HEK293 (cell line): ENCODE measurements at regions not wholly inside any gene's neighbourhood (a gene's known extent, or its start where the extent isn't known, plus 50 kb on each side); places are given as distances from the start of the nearest gene placed in this dataset.

Experiments used
- CTCF ChIA-PET: fragments of 350-600 bp; formaldehyde crosslinking; extraction: SDS; loops from one replicate; lab custom pipeline; 2021; ENCODE audit warnings: antibody characterized with exemption; lab: Yijun Ruan, JAX
- POLR2A ChIA-PET: fragments of 300-600 bp; formaldehyde crosslinking; extraction: SDS; loops from one replicate; lab custom pipeline; 2020; ENCODE audit warnings: antibody characterized with exemption, inconsistent platforms; lab: Yijun Ruan, JAX
- H3K27ac ChIP-seq: fragments of 200-500 bp; sonication (Bioruptor generic); 2 replicates; pipeline ENCODE4 v1.5.1; 2014; ENCODE audit warnings: low read depth, low read length, control low read depth, inconsistent platforms; ENCODE audit errors: extremely low read depth
- H3K36me3 ChIP-seq, 2 experiments: fragments of 200-500 bp in 1 of 2; sonication (Bioruptor generic) in 1 of 2; 1 replicate in 1 of 2; 2 replicates in 1 of 2; pipeline ENCODE4 v1.5.1; 2014 to 2017; ENCODE audit warnings: inconsistent platforms in 2 of 2, low read length in 2 of 2; ENCODE audit not compliant: control insufficient read depth in 2 of 2, insufficient read depth in 1 of 2
- H3K4me1 ChIP-seq: fragments of 200-500 bp; sonication (Bioruptor generic); 2 replicates; pipeline ENCODE4 v1.5.1; 2014; ENCODE audit warnings: mild to moderate bottlenecking, low read length, inconsistent platforms; ENCODE audit not compliant: control insufficient read depth, insufficient read depth
- H3K4me3 ChIP-seq: 2 replicates; pipeline ENCODE4 v1.5.1; 2011; ENCODE audit warnings: low read depth, mild to moderate bottlenecking, control low read depth, low read length, moderate library complexity
- H3K9me3 ChIP-seq: fragments of 200-500 bp; sonication (Bioruptor generic); 2 replicates; pipeline ENCODE4 v1.5.1; 2014; ENCODE audit warnings: low read depth, low read length, inconsistent platforms; ENCODE audit not compliant: control insufficient read depth, insufficient read depth
- WT1 ChIP-seq: fragments of 450-650 bp; formaldehyde crosslinking; IDR thresholded peaks from 2 replicates; pipeline ENCODE4 v1.5.1; 2016; ENCODE audit warnings: missing biosample characterization, missing genetic modification characterization
- ZNF184 ChIP-seq: fragments of 450-650 bp; IDR thresholded peaks from 2 replicates; pipeline ENCODE4 v1.5.1; 2018; ENCODE audit warnings: missing biosample characterization, mild to moderate bottlenecking, missing genetic modification characterization
- ZNF266 ChIP-seq: fragments of 450-650 bp; formaldehyde crosslinking; IDR thresholded peaks from 2 replicates; pipeline ENCODE4 v1.5.1; 2016; ENCODE audit warnings: missing biosample characterization, missing genetic modification characterization, low read depth
- ZNF416 ChIP-seq: fragments of 450-650 bp; formaldehyde crosslinking; IDR thresholded peaks from 2 replicates; pipeline ENCODE4 v1.5.1; 2016; ENCODE audit warnings: missing biosample characterization, missing genetic modification characterization
- ZNF48 ChIP-seq: fragments of 450-650 bp; formaldehyde crosslinking; IDR thresholded peaks from 2 replicates; pipeline ENCODE4 v1.5.1; 2016; ENCODE audit warnings: missing biosample characterization, missing genetic modification characterization
- ZXDB ChIP-seq: fragments of 450-650 bp; formaldehyde crosslinking; IDR thresholded peaks from 2 replicates; pipeline ENCODE4 v1.5.1; 2016; ENCODE audit warnings: missing biosample characterization, missing genetic modification characterization
- TF ChIP-seq, protein P1 (sequence below): fragments of 450-650 bp; formaldehyde crosslinking; IDR thresholded peaks from 2 replicates; pipeline ENCODE4 v1.5.1; 2016; ENCODE audit warnings: missing biosample characterization, missing genetic modification characterization, borderline replicate concordance
- TF ChIP-seq, protein P2 (sequence below): fragments of 450-650 bp; formaldehyde crosslinking; IDR thresholded peaks from 2 replicates; pipeline ENCODE4 v1.5.1; 2016; ENCODE audit warnings: missing biosample characterization, missing genetic modification characterization
- TF ChIP-seq, protein P3 (sequence below): fragments of 450-650 bp; formaldehyde crosslinking; IDR thresholded peaks from 2 replicates; pipeline ENCODE4 v1.5.1; 2016; ENCODE audit warnings: missing biosample characterization, missing genetic modification characterization
- TF ChIP-seq, protein P4 (sequence below): fragments of 450-650 bp; formaldehyde crosslinking; IDR thresholded peaks from 2 replicates; pipeline ENCODE4 v1.5.1; 2017; ENCODE audit warnings: missing biosample characterization, missing genetic modification characterization
- TF ChIP-seq, protein P5 (sequence below): fragments of 450-650 bp; formaldehyde crosslinking; IDR thresholded peaks from 2 replicates; pipeline ENCODE4 v1.5.1; 2017; ENCODE audit warnings: missing biosample characterization, mild to moderate bottlenecking, missing genetic modification characterization, moderate library complexity
- TF ChIP-seq, protein P6 (sequence below): fragments of 450-650 bp; formaldehyde crosslinking; IDR thresholded peaks from 2 replicates; pipeline ENCODE4 v1.5.1; 2016; ENCODE audit warnings: missing biosample characterization, missing genetic modification characterization

DNA sequence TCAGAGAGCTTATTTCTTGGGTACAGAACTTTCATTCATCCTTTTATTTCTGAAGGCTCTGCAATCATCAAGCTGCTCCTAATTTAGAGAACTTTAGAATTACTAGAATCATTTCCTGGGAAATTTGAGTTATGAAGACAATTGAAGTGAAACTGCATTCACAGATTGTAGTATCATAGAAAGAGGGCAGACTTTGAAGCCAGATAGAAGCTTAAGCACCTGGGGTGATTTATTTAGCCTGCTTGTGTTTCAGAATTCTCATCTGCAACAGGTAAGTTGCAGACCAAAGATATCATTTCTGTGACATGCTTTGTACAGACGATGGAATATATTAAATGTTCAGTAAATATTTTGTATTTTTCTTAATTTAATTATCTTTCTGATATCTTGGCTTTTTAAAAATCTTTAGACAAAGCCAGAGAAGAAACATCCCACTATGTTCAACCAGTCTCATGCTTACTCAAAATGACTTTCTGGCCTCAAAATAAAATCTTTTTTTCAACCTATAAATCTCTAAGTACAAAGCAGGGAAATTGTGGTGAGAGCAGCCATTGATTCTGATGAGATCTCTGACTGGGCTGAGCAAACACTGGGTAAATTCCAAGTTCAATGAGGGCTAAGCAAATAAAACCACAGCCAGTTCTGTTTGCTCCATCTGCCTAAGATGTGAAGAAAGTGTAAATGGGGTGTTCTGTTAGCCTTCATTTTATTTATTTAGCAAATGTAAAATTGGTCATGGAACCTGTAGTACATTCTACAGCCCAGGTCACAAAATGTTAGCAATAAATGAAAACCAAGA is 264.7 kb upstream of the CCNG1 start (continued):
- TF ChIP-seq, protein P1, sequence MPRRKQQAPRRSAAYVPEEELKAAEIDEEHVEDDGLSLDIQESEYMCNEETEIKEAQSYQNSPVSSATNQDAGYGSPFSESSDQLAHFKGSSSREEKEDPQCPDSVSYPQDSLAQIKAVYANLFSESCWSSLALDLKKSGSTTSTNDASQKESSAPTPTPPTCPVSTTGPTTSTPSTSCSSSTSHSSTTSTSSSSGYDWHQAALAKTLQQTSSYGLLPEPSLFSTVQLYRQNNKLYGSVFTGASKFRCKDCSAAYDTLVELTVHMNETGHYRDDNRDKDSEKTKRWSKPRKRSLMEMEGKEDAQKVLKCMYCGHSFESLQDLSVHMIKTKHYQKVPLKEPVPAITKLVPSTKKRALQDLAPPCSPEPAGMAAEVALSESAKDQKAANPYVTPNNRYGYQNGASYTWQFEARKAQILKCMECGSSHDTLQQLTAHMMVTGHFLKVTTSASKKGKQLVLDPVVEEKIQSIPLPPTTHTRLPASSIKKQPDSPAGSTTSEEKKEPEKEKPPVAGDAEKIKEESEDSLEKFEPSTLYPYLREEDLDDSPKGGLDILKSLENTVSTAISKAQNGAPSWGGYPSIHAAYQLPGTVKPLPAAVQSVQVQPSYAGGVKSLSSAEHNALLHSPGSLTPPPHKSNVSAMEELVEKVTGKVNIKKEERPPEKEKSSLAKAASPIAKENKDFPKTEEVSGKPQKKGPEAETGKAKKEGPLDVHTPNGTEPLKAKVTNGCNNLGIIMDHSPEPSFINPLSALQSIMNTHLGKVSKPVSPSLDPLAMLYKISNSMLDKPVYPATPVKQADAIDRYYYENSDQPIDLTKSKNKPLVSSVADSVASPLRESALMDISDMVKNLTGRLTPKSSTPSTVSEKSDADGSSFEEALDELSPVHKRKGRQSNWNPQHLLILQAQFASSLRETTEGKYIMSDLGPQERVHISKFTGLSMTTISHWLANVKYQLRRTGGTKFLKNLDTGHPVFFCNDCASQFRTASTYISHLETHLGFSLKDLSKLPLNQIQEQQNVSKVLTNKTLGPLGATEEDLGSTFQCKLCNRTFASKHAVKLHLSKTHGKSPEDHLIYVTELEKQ, result no peak
- no peak for TF ChIP-seq ZXDB (tag by site-specific recombination)
- TF ChIP-seq, protein P2, sequence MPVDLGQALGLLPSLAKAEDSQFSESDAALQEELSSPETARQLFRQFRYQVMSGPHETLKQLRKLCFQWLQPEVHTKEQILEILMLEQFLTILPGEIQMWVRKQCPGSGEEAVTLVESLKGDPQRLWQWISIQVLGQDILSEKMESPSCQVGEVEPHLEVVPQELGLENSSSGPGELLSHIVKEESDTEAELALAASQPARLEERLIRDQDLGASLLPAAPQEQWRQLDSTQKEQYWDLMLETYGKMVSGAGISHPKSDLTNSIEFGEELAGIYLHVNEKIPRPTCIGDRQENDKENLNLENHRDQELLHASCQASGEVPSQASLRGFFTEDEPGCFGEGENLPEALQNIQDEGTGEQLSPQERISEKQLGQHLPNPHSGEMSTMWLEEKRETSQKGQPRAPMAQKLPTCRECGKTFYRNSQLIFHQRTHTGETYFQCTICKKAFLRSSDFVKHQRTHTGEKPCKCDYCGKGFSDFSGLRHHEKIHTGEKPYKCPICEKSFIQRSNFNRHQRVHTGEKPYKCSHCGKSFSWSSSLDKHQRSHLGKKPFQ (tag by site-specific recombination), result no peak
- no peak for TF ChIP-seq ZNF184 (tag by site-specific recombination)
- no peak for TF ChIP-seq ZNF48 (tag by site-specific recombination)

DNA sequence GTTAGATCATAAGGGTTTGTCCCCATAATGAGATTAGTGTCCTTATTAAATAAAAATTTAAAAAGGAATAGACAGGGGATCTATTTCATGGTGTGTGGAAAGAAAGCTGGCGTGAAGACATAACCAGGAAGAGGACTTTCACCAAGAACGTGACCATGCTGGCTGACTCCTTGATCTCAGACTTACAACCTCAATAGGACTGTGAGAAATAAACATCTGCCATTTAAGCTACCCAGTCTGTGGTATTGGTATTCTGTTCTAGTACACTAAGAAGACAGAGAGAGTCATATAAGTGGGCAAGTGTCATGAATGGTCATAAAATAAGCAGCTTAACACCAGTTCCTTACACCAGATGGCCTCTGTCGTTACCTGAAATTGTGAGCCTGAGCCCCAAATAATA is 259.4 kb upstream of the CCNG1 start:
- Histone ChIP-seq H3K4me1 (no peaks in the 10 kb centered on the region), H3K4me3 (no peak overlapping the region), H3K9me3 (no peaks in the 10 kb centered on the region), H3K36me3 (no peaks in the 10 kb centered on the region), H3K27ac (no peak overlapping the region)
- CTCF ChIA-PET, result interaction anchor here (0.5 to 1.0 kb wide), 2 partner anchors 230 to 1368 kb away, joined by 3 to 5 read pairs; no protein-coding TSS in a partner anchor
- POLR2A ChIA-PET, result no interaction called here
- TF ChIP-seq, protein P3, sequence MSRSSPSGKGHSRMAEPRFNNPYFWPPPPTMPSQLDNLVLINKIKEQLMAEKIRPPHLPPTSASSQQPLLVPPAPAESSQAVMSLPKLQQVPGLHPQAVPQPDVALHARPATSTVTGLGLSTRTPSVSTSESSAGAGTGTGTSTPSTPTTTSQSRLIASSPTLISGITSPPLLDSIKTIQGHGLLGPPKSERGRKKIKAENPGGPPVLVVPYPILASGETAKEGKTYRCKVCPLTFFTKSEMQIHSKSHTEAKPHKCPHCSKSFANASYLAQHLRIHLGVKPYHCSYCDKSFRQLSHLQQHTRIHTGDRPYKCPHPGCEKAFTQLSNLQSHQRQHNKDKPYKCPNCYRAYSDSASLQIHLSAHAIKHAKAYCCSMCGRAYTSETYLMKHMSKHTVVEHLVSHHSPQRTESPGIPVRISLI, result no peak
- TF ChIP-seq ZNF416 (no peak), WT1 (tag by site-specific recombination) (no peak), ZNF266 (tag by site-specific recombination) (no peak)
- TF ChIP-seq, protein P4, sequence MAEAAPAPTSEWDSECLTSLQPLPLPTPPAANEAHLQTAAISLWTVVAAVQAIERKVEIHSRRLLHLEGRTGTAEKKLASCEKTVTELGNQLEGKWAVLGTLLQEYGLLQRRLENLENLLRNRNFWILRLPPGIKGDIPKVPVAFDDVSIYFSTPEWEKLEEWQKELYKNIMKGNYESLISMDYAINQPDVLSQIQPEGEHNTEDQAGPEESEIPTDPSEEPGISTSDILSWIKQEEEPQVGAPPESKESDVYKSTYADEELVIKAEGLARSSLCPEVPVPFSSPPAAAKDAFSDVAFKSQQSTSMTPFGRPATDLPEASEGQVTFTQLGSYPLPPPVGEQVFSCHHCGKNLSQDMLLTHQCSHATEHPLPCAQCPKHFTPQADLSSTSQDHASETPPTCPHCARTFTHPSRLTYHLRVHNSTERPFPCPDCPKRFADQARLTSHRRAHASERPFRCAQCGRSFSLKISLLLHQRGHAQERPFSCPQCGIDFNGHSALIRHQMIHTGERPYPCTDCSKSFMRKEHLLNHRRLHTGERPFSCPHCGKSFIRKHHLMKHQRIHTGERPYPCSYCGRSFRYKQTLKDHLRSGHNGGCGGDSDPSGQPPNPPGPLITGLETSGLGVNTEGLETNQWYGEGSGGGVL (tag by site-specific recombination), result no peak
- TF ChIP-seq, protein P5, sequence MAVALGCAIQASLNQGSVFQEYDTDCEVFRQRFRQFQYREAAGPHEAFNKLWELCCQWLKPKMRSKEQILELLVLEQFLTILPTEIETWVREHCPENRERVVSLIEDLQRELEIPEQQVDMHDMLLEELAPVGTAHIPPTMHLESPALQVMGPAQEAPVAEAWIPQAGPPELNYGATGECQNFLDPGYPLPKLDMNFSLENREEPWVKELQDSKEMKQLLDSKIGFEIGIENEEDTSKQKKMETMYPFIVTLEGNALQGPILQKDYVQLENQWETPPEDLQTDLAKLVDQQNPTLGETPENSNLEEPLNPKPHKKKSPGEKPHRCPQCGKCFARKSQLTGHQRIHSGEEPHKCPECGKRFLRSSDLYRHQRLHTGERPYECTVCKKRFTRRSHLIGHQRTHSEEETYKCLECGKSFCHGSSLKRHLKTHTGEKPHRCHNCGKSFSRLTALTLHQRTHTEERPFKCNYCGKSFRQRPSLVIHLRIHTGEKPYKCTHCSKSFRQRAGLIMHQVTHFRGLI, result no peak
- TF ChIP-seq, protein P6, sequence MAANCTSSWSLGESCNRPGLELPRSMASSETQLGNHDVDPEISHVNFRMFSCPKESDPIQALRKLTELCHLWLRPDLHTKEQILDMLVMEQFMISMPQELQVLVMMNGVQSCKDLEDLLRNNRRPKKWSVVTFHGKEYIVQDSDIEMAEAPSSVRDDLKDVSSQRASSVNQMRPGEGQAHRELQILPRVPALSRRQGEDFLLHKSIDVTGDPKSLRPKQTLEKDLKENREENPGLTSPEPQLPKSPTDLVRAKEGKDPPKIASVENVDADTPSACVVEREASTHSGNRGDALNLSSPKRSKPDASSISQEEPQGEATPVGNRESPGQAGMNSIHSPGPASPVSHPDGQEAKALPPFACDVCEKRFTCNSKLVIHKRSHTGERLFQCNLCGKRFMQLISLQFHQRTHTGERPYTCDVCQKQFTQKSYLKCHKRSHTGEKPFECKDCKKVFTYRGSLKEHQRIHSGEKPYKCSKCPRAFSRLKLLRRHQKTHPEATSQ, result no peak
